Panc1 (cell line): ENCODE measurements at regions not wholly inside any gene's neighbourhood (a gene's known extent, or its start where the extent isn't known, plus 50 kb on each side); places are given as distances from the start of the nearest gene placed in this dataset.

Experiments
- ATAC-seq: fragments of 200-7000 bp; cut with Tn5 transposase; 2 replicates; pipeline ENCODE4 v1.9.1; 2020; ENCODE audit warnings: mild to moderate bottlenecking, moderate library complexity
- BruUV-seq: library from RNA; stranded (reverse); fragments of 400-500 nt; replicated peaks from 2 replicates; lab custom pipeline; 2021; lab: Mats Ljungman, UMichigan
- CTCF ChIA-PET: fragments of 300-600 bp; sonication (Branson Sonifier 250); formaldehyde crosslinking; loops from one replicate; lab custom pipeline; 2022; ENCODE audit warnings: antibody characterized with exemption; lab: Charles Lee
- POLR2A ChIA-PET: fragments of 300-600 bp; sonication (Branson Sonifier 250); formaldehyde crosslinking; loops from one replicate; lab custom pipeline; 2022; ENCODE audit warnings: antibody characterized with exemption; lab: Charles Lee
- DNase-seq: peaks from one replicate; pipeline ENCODE4 v3.0.0-alpha.2; 2010; ENCODE audit warnings: low read depth, low spot score
- H3K27ac ChIP-seq: 2 replicates; pipeline ENCODE4 v1.5.1; 2011; ENCODE audit warnings: mild to moderate bottlenecking, low read length, inconsistent platforms
- H3K27me3 ChIP-seq: fragments of 200-500 bp; sonication (Bioruptor generic); 2 replicates; pipeline ENCODE4 v1.6.0; 2014; ENCODE audit warnings: low read length, inconsistent platforms; ENCODE audit not compliant: control insufficient read depth, insufficient read depth
- H3K36me3 ChIP-seq: fragments of 200-500 bp; sonication (Bioruptor generic); 2 replicates; pipeline ENCODE4 v1.5.1; 2014; ENCODE audit warnings: inconsistent platforms, mild to moderate bottlenecking, low read length, moderate library complexity; ENCODE audit not compliant: control insufficient read depth, insufficient read depth
- H3K4me1 ChIP-seq: 2 replicates; pipeline ENCODE4 v1.5.1; 2011; ENCODE audit warnings: inconsistent platforms, mild to moderate bottlenecking, low read length, moderate library complexity; ENCODE audit not compliant: control insufficient read depth, insufficient read depth
- H3K4me3 ChIP-seq, 2 experiments: 2 replicates each; pipeline ENCODE4 v1.5.1; 2011 to 2012; ENCODE audit warnings: low read depth in 2 of 2, low read length in 2 of 2, mild to moderate bottlenecking in 2 of 2, inconsistent platforms in 1 of 2, moderate library complexity in 1 of 2
- H3K9me3 ChIP-seq: fragments of 200-500 bp; sonication (Bioruptor generic); 2 replicates; pipeline ENCODE4 v1.5.1; 2014; ENCODE audit warnings: low read depth, mild to moderate bottlenecking, inconsistent platforms, low read length, moderate library complexity; ENCODE audit not compliant: control insufficient read depth, insufficient read depth
- POLR2AphosphoS5 ChIP-seq: IDR thresholded peaks from 2 replicates; pipeline ENCODE4 v1.6.1; 2012; ENCODE audit warnings: mild to moderate bottlenecking, low read depth, low read length, moderate library complexity
- SIN3A ChIP-seq: IDR thresholded peaks from 2 replicates; pipeline ENCODE4 v1.6.1; 2012; ENCODE audit warnings: low read depth, mild to moderate bottlenecking, low read length, moderate library complexity, borderline replicate concordance; ENCODE audit not compliant: insufficient read depth
- TCF7L2 ChIP-seq: IDR thresholded peaks from 2 replicates; pipeline ENCODE4 v1.6.1; 2011; ENCODE audit warnings: mild to moderate bottlenecking, low read depth, low read length, inconsistent platforms
- in situ Hi-C: cut with HindIII; loops from 2 replicates; pipeline ENCODE4 v1.10.0; 2016; ENCODE audit warnings: low sequenced_read_pairs, low pct_unique_long_range_greater_than_20kb
- intact Hi-C: fragments of 100-400 bp; cut with micrococcal nuclease; formaldehyde crosslinking; loops from one replicate; pipeline ENCODE4 v1.10.0; 2022; ENCODE audit not compliant: unreplicated experiment
- TF ChIP-seq, protein P1 (sequence below): fragments of 450-650 bp; IDR thresholded peaks from 2 replicates; pipeline ENCODE4 v1.5.1; 2017; ENCODE audit warnings: mild to moderate bottlenecking
- TF ChIP-seq, protein P2 (sequence below), 2 experiments: IDR thresholded peaks; 2 replicates each; pipeline ENCODE4 v1.6.1; 2011 to 2012; ENCODE audit warnings: low read depth in 2 of 2, control low read depth in 1 of 2, low read length in 1 of 2, mild to moderate bottlenecking in 1 of 2, moderate library complexity in 1 of 2; ENCODE audit not compliant: insufficient read depth in 1 of 2

DNA sequence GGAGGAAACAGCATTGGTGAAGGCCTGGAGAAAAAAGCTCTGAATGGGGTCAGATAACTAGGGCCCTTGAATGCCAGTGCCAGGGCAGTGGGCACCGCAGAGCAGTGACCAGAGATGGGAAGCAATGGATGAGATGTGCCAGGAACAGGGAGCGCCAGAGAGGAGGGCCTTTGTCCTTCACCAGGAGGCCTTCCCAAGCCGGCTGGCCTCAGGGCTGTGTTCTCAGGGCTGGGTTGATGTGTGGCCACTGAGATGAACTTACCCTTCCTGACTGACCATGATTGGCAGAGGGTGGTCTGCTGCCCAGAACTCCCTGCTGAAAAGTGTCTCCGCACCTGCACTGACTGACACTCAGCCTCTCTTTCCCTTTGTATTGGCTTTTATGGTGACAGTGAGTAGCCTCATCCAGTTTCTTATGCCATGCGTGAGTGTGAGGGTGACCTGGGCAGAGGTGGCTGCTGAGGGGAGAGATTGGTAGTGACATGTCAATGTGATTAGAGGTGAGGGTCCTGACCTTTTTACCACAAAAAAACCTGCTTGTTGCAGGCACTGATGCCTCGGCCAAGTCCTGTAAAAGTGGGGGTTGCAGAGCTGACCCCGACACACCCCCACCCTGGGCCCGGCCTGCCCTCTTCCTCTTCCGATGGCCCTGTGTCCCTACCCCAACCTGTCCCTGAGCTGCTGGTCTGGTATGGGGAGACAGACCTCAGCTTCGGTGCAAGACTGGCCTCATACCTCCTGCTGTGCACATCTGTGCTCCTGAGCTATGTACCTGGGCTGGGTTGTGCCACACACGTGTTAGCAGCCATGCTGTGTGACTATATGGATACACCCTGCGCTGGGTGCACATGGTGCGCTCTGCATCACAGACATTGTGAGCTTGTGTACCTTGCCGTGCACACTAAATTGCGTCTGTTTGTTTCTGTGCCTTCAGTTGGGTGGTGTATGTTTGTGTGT lies 57.1 kb upstream of the PSD2 start:
- H3K4me1 ChIP-seq: peaks cover 16% of the 10 kb centered on the region
- ChIA-PET POLR2A (interaction anchor here (0.6 kb wide), 1 partner anchor 90 kb away, joined by 7 read pairs; the partner anchor contains the start of gene CXXC5), CTCF (interaction anchor here (1.2 kb wide), 1 partner anchor 37 kb away, joined by 3 read pairs; no protein-coding TSS in a partner anchor)
- H3K27ac ChIP-seq: no peak overlapping the region
- H3K9me3 ChIP-seq: no peaks in the 10 kb centered on the region
- H3K27me3 ChIP-seq: no peaks in the 10 kb centered on the region
- no TSS peak for BruUV-seq
- TF ChIP-seq POLR2AphosphoS5 (no peak), SIN3A (no peak), TCF7L2 (no peak)
- TF ChIP-seq, protein P1, sequence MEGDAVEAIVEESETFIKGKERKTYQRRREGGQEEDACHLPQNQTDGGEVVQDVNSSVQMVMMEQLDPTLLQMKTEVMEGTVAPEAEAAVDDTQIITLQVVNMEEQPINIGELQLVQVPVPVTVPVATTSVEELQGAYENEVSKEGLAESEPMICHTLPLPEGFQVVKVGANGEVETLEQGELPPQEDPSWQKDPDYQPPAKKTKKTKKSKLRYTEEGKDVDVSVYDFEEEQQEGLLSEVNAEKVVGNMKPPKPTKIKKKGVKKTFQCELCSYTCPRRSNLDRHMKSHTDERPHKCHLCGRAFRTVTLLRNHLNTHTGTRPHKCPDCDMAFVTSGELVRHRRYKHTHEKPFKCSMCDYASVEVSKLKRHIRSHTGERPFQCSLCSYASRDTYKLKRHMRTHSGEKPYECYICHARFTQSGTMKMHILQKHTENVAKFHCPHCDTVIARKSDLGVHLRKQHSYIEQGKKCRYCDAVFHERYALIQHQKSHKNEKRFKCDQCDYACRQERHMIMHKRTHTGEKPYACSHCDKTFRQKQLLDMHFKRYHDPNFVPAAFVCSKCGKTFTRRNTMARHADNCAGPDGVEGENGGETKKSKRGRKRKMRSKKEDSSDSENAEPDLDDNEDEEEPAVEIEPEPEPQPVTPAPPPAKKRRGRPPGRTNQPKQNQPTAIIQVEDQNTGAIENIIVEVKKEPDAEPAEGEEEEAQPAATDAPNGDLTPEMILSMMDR: no peak
- H3K36me3 ChIP-seq: no peaks in the 10 kb centered on the region
- no peak for DNase-seq
- ATAC-seq: no peak
- intact Hi-C loops (no loop called here), in situ Hi-C loops (no loop called here)
- H3K4me3 ChIP-seq: no peak overlapping the region

DNA sequence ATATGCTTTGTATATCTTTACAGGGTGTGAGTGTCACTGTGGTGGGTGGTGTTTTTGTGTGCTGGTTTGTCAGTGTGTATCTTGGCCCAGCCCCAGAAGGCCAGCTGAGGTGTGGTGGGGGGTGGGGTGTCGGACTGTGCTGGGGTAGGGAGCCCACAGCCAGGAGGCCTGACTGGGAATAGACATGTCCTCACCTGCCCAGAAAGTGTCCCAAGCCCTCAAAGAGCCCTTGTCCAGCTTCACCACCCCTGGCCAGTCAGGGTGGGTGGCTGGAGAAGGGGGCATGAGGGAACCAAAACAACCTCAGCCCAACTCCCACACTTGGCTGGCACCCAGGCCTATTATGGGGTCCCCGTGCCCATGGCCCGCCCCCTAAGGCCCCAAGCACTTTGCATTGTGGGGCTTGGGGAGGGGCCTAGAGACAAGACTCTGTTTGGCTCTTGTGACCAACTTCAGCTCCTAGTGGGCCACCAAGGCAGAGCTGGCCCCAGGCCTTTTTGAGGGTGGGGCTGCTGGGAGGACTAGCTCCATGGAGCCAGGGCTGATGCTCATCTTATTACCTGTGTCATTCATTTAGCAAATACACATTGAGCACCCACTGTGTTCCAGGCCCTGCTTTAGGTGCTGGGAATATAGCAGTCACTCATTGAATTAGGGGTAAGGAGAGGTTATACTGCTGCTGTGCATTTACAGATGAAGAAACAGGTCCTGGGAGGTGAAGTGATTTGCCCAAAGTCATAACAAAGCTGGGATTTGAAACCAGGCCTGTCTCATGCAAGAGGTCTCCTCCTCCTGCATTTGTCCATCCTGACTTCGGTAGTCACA lies 56.2 kb upstream of the PSD2 start:
- no TSS peak for BruUV-seq
- Histone ChIP-seq H3K36me3 (no peaks in the 10 kb centered on the region), H3K4me1 (peaks cover 7% of the 10 kb centered on the region; the same call in 1 of the 2 replicates), H3K27me3 (no peaks in the 10 kb centered on the region), H3K9me3 (no peaks in the 10 kb centered on the region), H3K27ac (no peak overlapping the region), H3K4me3 (no peak overlapping the region)
- ATAC-seq: no peak
- POLR2A ChIA-PET: no interaction called here
- CTCF ChIA-PET: interaction anchor here (1.2 kb wide), 1 partner anchor 36 kb away, joined by 3 read pairs; no protein-coding TSS in a partner anchor
- in situ Hi-C loops: no loop called here
- TF ChIP-seq, protein P1: no peak
- TF ChIP-seq, protein P2, sequence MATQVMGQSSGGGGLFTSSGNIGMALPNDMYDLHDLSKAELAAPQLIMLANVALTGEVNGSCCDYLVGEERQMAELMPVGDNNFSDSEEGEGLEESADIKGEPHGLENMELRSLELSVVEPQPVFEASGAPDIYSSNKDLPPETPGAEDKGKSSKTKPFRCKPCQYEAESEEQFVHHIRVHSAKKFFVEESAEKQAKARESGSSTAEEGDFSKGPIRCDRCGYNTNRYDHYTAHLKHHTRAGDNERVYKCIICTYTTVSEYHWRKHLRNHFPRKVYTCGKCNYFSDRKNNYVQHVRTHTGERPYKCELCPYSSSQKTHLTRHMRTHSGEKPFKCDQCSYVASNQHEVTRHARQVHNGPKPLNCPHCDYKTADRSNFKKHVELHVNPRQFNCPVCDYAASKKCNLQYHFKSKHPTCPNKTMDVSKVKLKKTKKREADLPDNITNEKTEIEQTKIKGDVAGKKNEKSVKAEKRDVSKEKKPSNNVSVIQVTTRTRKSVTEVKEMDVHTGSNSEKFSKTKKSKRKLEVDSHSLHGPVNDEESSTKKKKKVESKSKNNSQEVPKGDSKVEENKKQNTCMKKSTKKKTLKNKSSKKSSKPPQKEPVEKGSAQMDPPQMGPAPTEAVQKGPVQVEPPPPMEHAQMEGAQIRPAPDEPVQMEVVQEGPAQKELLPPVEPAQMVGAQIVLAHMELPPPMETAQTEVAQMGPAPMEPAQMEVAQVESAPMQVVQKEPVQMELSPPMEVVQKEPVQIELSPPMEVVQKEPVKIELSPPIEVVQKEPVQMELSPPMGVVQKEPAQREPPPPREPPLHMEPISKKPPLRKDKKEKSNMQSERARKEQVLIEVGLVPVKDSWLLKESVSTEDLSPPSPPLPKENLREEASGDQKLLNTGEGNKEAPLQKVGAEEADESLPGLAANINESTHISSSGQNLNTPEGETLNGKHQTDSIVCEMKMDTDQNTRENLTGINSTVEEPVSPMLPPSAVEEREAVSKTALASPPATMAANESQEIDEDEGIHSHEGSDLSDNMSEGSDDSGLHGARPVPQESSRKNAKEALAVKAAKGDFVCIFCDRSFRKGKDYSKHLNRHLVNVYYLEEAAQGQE (IDR thresholded peaks at IDR 0.05; ENCODE audit: insufficient read depth in 1 of 2, low read depth in 2 of 2, low read length in 1 of 2): no peak
- no peak for TF ChIP-seq POLR2AphosphoS5
- no peak for TF ChIP-seq SIN3A
- no peak for TF ChIP-seq TCF7L2
- DNase-seq: no peak
- intact Hi-C loops: no loop called here
